Fibroblast of the aortic adventitia (primary cell): ENCODE measurements at regions not wholly inside any gene's neighbourhood (a gene's known extent, or its start where the extent isn't known, plus 50 kb on each side); places are given as distances from the start of the nearest gene placed in this dataset.

ENCODE experiments used
- DNase-seq: peaks from one replicate; pipeline ENCODE4 v3.0.0-alpha.2; 2010; ENCODE audit warnings: low read depth
- H3K4me3 ChIP-seq: 2 replicates; pipeline ENCODE4 v1.5.1; 2011; ENCODE audit warnings: low read depth, mild to moderate bottlenecking, control low read depth, low read length, moderate library complexity
- CTCF ChIP-seq: IDR thresholded peaks from 2 replicates; pipeline ENCODE4 v1.5.1; 2011; ENCODE audit warnings: mild to moderate bottlenecking, low read length, control low read depth, inconsistent platforms; ENCODE audit not compliant: insufficient read depth

GRCh38 chr10:131586958-131587357 is 275.4 kb upstream of the TCERG1L start:
- TF ChIP-seq CTCF, result no peak
- H3K4me3 ChIP-seq, result no peak overlapping the region
- DNase-seq, result no peak

GRCh38 chr10:131587976-131588680 is 276.6 kb upstream of the TCERG1L start:
- TF ChIP-seq CTCF, result no peak
- no peak for DNase-seq
- H3K4me3 ChIP-seq, result no peak overlapping the region

- DNase-seq, result no peak
- TF ChIP-seq CTCF, result no peak
- no peak overlapping the region for H3K4me3 ChIP-seq
Measured at GRCh38 chr10:131588704-131589220, 277.2 kb upstream of the TCERG1L start.

- TF ChIP-seq CTCF, result no peak
- no peak overlapping the region for H3K4me3 ChIP-seq
- no peak for DNase-seq
Measured at GRCh38 chr10:131590567-131590966, 279.0 kb upstream of the TCERG1L start.

- no peak for TF ChIP-seq CTCF
- no peak for DNase-seq
- no peak overlapping the region for H3K4me3 ChIP-seq
Measured at GRCh38 chr10:131591936-131592335, 280.4 kb upstream of the TCERG1L start.

- no peak overlapping the region for H3K4me3 ChIP-seq
- no peak for TF ChIP-seq CTCF
- DNase-seq, result no peak
Measured at GRCh38 chr10:131609176-131609575, 291.6 kb upstream of the PPP2R2D start.

- no peak for DNase-seq
- no peak for TF ChIP-seq CTCF
Measured at GRCh38 chr10:131615150-131615549, 285.7 kb upstream of the PPP2R2D start.

More at GRCh38 chr10:131615150-131615549, 285.7 kb upstream of the PPP2R2D start:
- no peak overlapping the region for H3K4me3 ChIP-seq
